Right atrium auricular region (tissue), 2 donors: ENCODE measurements at regions not wholly inside any gene's neighbourhood (a gene's known extent, or its start where the extent isn't known, plus 50 kb on each side); places are given as distances from the start of the nearest gene placed in this dataset.

ENCODE experiments used
- DNase-seq: peaks from one replicate; pipeline ENCODE4 v3.0.0-alpha.2; 2019; ENCODE audit warnings: low spot score
- H3K27ac ChIP-seq, 2 donors: fragments of 200-600 bp; sonication (generic); 1 replicate in 1 of 2; 2 replicates in 1 of 2; pipeline ENCODE4 v1.5.1; 2016 to 2019
- H3K27me3 ChIP-seq, 2 donors: fragments of 200-600 bp; sonication (generic); one replicate each; pipeline versions ENCODE4 v1.5.1 to v1.6.0; 2017 to 2019
- H3K36me3 ChIP-seq: fragments of 200-600 bp; sonication (generic); one replicate; pipeline ENCODE4 v1.5.1; 2016
- H3K4me1 ChIP-seq, 2 donors: fragments of 200-600 bp; sonication (generic); one replicate each; pipeline versions ENCODE4 v1.5.1 to v1.6.0; 2017 to 2019
- H3K4me3 ChIP-seq, 2 donors: fragments of 200-600 bp; sonication (generic); 1 replicate in 1 of 2; 2 replicates in 1 of 2; pipeline ENCODE4 v1.5.1; 2017 to 2019; ENCODE audit warnings: mild to moderate bottlenecking in 1 of 2, moderate library complexity in 1 of 2
- H3K9me3 ChIP-seq, 2 donors: fragments of 200-600 bp; sonication (generic); one replicate each; pipeline ENCODE4 v1.5.1; 2019
- TF ChIP-seq, protein P1 (sequence below), 2 donors: fragments of 200-600 bp; sonication (generic); IDR thresholded peaks; one replicate each; pipeline ENCODE4 v1.5.1; 2019; ENCODE audit warnings: antibody characterized with exemption in 2 of 2

DNA sequence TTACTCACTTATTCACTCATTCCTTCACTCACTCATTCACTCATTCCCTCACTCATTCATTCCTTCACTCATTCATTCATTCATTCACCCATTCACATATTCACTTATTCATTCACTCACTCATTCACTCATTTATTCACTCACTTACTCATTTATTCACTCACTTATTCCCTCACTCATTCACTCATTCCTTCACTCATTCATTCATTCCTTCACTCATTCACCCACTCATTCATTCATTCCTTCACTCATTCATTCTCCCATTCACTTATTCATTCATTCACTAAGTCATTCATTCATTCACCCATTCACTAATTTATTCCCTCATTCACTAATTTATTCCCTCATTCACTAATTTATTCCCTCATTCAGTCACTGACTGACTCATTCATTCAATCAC lies 127.6 kb downstream of the EDN3 start:
- Histone ChIP-seq H3K4me1 (no peaks in the 10 kb centered on the region), H3K27ac (no peak overlapping the region), H3K4me3 (no peak overlapping the region), H3K9me3 (no peaks in the 10 kb centered on the region), H3K36me3 (no peaks in the 10 kb centered on the region), H3K27me3 (no peaks in the 10 kb centered on the region)
- no peak for DNase-seq
- TF ChIP-seq, protein P1, sequence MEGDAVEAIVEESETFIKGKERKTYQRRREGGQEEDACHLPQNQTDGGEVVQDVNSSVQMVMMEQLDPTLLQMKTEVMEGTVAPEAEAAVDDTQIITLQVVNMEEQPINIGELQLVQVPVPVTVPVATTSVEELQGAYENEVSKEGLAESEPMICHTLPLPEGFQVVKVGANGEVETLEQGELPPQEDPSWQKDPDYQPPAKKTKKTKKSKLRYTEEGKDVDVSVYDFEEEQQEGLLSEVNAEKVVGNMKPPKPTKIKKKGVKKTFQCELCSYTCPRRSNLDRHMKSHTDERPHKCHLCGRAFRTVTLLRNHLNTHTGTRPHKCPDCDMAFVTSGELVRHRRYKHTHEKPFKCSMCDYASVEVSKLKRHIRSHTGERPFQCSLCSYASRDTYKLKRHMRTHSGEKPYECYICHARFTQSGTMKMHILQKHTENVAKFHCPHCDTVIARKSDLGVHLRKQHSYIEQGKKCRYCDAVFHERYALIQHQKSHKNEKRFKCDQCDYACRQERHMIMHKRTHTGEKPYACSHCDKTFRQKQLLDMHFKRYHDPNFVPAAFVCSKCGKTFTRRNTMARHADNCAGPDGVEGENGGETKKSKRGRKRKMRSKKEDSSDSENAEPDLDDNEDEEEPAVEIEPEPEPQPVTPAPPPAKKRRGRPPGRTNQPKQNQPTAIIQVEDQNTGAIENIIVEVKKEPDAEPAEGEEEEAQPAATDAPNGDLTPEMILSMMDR (IDR thresholded peaks at IDR 0.05): no peak

DNA sequence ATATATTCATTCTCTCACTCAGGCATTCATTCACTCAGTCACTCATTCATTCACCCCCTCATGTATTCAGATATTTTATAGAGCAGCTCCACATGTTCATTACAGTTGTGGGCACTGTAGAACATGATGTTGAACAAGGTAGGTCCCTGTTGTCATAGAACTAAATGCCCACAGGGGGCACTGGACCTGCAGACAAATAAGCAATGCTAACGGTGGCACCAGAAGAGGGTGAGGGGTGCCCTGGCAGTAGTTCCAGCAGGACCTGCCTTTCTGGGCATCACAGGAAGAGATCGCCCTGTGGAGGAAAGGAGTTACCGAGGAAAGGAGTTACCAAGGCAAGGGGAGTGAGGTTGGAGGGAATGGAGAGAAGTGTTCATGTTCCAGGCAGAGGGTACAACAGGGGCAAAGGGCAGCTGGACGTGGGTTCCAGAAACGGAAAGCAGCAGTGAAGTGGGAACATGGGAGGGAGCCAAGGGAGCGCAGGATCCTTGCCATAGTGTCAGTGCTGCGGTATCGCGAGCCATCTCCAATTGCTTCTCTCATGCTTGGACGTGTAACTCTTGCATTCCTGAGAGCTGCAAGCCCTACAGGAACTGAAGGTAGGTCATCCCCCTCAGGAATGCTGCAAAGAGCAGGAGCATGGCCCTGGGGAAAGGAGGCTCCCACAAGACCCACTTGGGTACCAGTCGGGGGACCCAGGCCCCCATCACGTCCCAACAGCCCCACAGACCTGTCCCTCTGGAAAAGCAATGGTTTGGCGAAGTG lies 128.2 kb downstream of the EDN3 start:
- Histone ChIP-seq H3K36me3 (no peaks in the 10 kb centered on the region), H3K27me3 (no peaks in the 10 kb centered on the region), H3K9me3 (no peaks in the 10 kb centered on the region), H3K4me3 (no peak overlapping the region), H3K27ac (no peak overlapping the region), H3K4me1 (no peaks in the 10 kb centered on the region)
- no peak for DNase-seq
- TF ChIP-seq, protein P1 (IDR thresholded peaks at IDR 0.05): no peak

DNA sequence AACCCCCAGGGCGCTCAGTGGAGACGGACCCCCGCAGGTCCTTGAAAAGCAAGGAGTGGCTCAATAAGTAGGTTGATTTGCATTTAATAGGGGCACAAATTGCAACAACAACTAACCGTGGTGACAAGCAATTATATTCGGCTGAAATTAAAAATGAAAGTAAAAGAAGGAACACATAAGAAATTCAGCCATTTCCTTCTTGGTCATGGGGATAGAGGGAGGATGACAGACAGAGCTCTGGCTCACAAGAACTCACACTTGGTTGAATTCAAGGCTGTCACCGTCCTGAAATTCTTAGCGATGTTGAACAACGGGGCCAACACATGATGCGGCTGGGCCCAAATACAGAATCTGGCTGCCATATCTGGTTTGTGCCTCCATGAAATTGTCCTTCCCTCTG lies 129.0 kb downstream of the EDN3 start:
- Histone ChIP-seq H3K36me3 (no peaks in the 10 kb centered on the region), H3K27ac (no peak overlapping the region), H3K4me1 (no peaks in the 10 kb centered on the region), H3K27me3 (no peaks in the 10 kb centered on the region), H3K4me3 (no peak overlapping the region), H3K9me3 (no peaks in the 10 kb centered on the region)
- TF ChIP-seq, protein P1 (IDR thresholded peaks at IDR 0.05): no peak
- DNase-seq: no peak

DNA sequence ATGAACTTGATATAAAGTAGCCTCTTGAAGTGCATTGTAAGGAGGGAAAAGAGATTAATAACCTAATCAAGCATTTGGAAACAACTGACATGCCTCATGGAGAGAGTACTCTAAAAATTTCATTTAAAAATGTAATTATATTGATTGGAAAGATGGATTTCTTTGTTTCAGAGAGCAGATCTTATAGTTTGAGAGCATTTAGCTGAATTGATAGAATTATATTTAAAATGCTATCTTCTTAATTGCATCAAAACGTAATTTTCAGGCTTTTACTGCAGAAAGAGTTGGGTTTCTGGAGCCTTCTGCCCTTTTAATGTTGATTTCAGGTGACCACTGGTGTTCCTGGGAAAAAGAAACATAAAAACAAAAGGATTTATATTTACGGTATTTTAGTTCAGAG lies 130.6 kb downstream of the EDN3 start:
- TF ChIP-seq, protein P1 (IDR thresholded peaks at IDR 0.05): no peak
- no peaks in the 10 kb centered on the region for H3K9me3 ChIP-seq
- H3K4me1 ChIP-seq: no peaks in the 10 kb centered on the region
- no peak for DNase-seq
- H3K27ac ChIP-seq: no peak overlapping the region
- H3K27me3 ChIP-seq: no peaks in the 10 kb centered on the region
- no peaks in the 10 kb centered on the region for H3K36me3 ChIP-seq
- H3K4me3 ChIP-seq: no peak overlapping the region

DNA sequence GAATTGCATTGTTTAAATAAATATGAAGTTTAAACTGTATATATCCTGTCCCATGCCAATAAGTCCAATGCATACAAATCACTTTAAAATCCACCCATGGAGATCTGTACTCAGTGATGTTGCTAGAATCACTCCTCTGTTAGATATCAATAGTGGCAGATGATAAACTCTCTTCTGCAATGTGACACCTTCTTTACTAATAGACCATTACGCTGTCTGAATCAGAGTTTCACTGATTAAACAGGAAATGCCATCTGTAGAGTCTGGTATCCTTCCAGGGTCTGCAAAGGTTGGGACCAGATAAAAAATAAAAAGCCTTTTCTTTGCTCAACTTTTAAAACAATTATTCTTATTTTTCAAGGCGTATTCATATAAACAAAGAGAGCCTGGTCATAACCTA lies 134.5 kb downstream of the EDN3 start:
- TF ChIP-seq, protein P1 (IDR thresholded peaks at IDR 0.05): no peak
- Histone ChIP-seq H3K9me3 (no peaks in the 10 kb centered on the region), H3K36me3 (no peaks in the 10 kb centered on the region), H3K4me3 (no peak overlapping the region), H3K27ac (no peak overlapping the region), H3K4me1 (no peaks in the 10 kb centered on the region), H3K27me3 (no peaks in the 10 kb centered on the region)
- DNase-seq: no peak

DNA sequence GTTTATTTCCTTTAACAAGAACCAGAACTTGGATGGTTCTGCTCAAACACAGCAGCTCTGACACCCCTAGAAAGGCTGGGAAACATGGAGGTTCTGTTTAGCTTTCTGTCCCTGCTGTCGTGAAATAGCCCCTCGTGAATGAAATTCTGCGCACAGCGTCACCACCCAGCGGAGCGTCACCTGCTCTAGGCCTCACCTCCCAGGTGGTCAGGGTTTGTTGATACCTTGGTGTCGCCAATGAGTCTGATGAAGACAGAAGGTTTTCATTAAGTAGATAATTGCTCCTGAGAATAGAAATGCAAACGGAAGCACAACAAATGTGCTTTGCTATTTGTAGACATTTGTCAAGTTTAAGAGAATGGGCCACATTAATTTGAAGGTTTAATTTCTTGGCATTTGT lies 135.1 kb downstream of the EDN3 start:
- H3K4me3 ChIP-seq: no peak overlapping the region
- TF ChIP-seq, protein P1 (IDR thresholded peaks at IDR 0.05): no peak
- H3K9me3 ChIP-seq: no peaks in the 10 kb centered on the region
- no peaks in the 10 kb centered on the region for H3K4me1 ChIP-seq
- no peak overlapping the region for H3K27ac ChIP-seq
- no peaks in the 10 kb centered on the region for H3K36me3 ChIP-seq
- no peaks in the 10 kb centered on the region for H3K27me3 ChIP-seq
- DNase-seq: no peak
